Upper lobe of left lung (tissue), 6 donors: ENCODE measurements at regions not wholly inside any gene's neighbourhood (a gene's known extent, or its start where the extent isn't known, plus 50 kb on each side); places are given as distances from the start of the nearest gene placed in this dataset.

ENCODE experiments used
- ATAC-seq, 2 donors: fragments of 200-7000 bp; cut with Tn5 transposase; one replicate each; pipeline ENCODE4 v1.9.1; 2022; ENCODE audit warnings: mild to moderate bottlenecking in 2 of 2, moderate library complexity in 2 of 2; ENCODE audit not compliant: low FRiP score in 2 of 2
- DNase-seq, 2 donors: peaks; one replicate each; pipeline ENCODE4 v3.0.0-alpha.2; 2019 to 2020
- H3K27ac ChIP-seq, 4 donors: fragments of 200-600 bp; sonication (generic); one replicate each; pipeline ENCODE4 v1.5.1; 2016 to 2019
- H3K27me3 ChIP-seq, 4 donors: fragments of 200-600 bp; sonication (generic); one replicate each; pipeline ENCODE4 v1.5.1; 2017 to 2019
- H3K36me3 ChIP-seq, 4 donors: fragments of 200-600 bp; sonication (generic); one replicate each; pipeline ENCODE4 v1.5.1; 2016 to 2019
- H3K4me1 ChIP-seq, 4 donors: fragments of 200-600 bp; sonication (generic); one replicate each; pipeline ENCODE4 v1.5.1; 2018 to 2019
- H3K4me3 ChIP-seq, 4 donors: fragments of 200-600 bp; sonication (generic); one replicate each; pipeline ENCODE4 v1.5.1; 2017 to 2019; ENCODE audit warnings: mild to moderate bottlenecking in 2 of 4, moderate library complexity in 1 of 4
- H3K9me3 ChIP-seq, 4 donors: fragments of 200-600 bp; sonication (generic); one replicate each; pipeline ENCODE4 v1.5.1; 2018 to 2019
- CTCF ChIP-seq, 6 experiments: fragments of 450-650 bp in 4 of 6; fragments of 200-600 bp in 2 of 6; sonication (generic) in 2 of 6; IDR thresholded peaks; one replicate each; pipeline ENCODE4 v1.5.1; 2016 to 2019; ENCODE audit warnings: antibody characterized with exemption in 6 of 6
- EP300 ChIP-seq, 4 donors: sonication (generic); formaldehyde crosslinking; IDR thresholded peaks; one replicate each; pipeline ENCODE4 v1.5.1; 2017; ENCODE audit warnings: antibody characterized with exemption in 4 of 4, control low read depth in 2 of 4
- POLR2A ChIP-seq, 4 donors: fragments of 450-650 bp; IDR thresholded peaks; one replicate each; pipeline ENCODE4 v1.5.1; 2016 to 2017; ENCODE audit warnings: antibody characterized with exemption in 4 of 4, mild to moderate bottlenecking in 2 of 4
- POLR2AphosphoS5 ChIP-seq, 2 donors: sonication (generic); formaldehyde crosslinking; IDR thresholded peaks; one replicate each; pipeline ENCODE4 v1.5.1; 2017; ENCODE audit warnings: antibody characterized with exemption in 2 of 2
- WGBS, 2 donors: methylation state at CpG; one replicate each; pipeline ENCODE4 v1.1.5; 2017 to 2018; 5-methylcytosine and 5-hydroxymethylcytosine counted together
- donor health status: DM: no; HTN: no; CAD: no; lungs with moderate emphysema.
- donor health status: DM: no; HTN: yes; CAD: no; lungs with severe emphysema.

DNA sequence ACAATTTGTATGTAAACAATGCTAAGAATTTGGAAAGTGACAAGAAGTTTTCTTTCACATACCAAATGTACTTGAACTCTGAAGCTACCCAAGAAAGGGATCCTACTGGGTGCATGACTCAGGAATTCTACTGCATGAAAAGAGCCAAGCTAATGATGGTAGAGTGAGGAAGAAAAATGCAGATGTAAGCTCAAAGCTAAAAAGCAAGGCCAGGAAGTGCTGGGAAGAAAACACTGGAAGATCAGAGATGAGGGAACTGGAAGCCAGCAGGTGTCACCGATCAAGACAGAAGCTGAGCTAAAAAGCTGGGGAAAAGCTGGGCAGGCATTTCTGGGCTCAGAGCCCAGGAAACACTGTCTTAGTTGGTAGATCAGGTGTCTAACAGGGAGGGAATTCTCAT, 449.1 kb downstream of the NKX6-1 start:
- Histone ChIP-seq H3K4me1 (no peaks in the 10 kb centered on the region), H3K27ac (no peak overlapping the region), H3K4me3 (no peak overlapping the region), H3K9me3 (no peaks in the 10 kb centered on the region), H3K27me3 (no peaks in the 10 kb centered on the region), H3K36me3 (no peaks in the 10 kb centered on the region)
- ATAC-seq (no peak), DNase-seq (no peak)
- TF ChIP-seq POLR2AphosphoS5 (IDR thresholded peaks at IDR 0.05) = no peak
- no peak for TF ChIP-seq EP300 (IDR thresholded peaks at IDR 0.05)
- no peak for TF ChIP-seq CTCF (IDR thresholded peaks at IDR 0.05)
- no peak for TF ChIP-seq POLR2A (IDR thresholded peaks at IDR 0.05)
- 22 to 35% methylated on average over 1 of the region's 1 CpG for WGBS, 2 donors

DNA sequence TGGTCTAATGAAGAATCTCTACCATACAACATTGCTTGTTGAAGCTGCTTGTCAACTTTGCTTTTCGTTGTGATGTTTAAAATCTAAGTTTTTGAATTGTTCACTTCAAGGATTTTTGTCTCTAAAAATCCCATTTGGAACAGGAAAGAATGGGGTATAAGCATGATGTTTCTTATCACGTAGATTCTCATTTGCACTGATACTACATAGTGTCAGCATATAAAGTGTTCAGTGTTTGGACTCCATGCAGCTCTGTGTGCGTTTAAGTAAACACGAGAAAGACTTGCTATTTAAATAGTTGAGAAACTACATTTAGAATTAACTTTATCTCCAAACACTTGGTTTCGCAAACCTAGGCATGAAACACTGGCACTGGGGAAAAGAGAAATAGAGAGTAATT, 452.5 kb downstream of the NKX6-1 start:
- Histone ChIP-seq H3K4me1 (no peaks in the 10 kb centered on the region), H3K27me3 (no peaks in the 10 kb centered on the region), H3K36me3 (no peaks in the 10 kb centered on the region), H3K27ac (no peak overlapping the region), H3K9me3 (no peaks in the 10 kb centered on the region), H3K4me3 (no peak overlapping the region)
- WGBS, 2 donors = 61 to 62% methylated on average over 5 of the region's 5 CpGs
- DNase-seq (no peak), ATAC-seq (no peak)
- TF ChIP-seq POLR2A (IDR thresholded peaks at IDR 0.05) (no peak), CTCF (IDR thresholded peaks at IDR 0.05) (no peak), POLR2AphosphoS5 (IDR thresholded peaks at IDR 0.05) (no peak), EP300 (IDR thresholded peaks at IDR 0.05) (no peak)

DNA sequence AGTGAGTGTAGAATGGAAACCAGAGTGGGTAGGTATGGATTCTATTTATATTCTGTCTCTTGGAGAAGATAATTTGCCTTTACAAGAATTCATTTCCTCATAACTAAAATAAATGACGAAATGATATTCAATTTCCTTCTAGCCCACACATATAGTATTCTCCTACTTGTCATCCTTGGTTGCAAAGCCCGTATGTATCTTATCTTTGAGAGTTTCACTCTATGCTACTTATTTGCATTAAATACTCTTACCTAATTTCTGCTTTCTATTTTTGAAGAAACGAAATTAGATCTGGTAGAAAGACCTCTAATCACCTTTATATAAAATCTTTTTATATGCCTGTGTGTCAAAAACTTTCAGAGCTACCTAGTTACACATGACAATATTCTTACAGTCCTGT, 457.7 kb downstream of the NKX6-1 start:
- ATAC-seq = no peak
- DNase-seq = no peak
- H3K4me1 ChIP-seq = no peaks in the 10 kb centered on the region
- no peak overlapping the region for H3K27ac ChIP-seq
- no peak overlapping the region for H3K4me3 ChIP-seq
- no peaks in the 10 kb centered on the region for H3K27me3 ChIP-seq
- TF ChIP-seq CTCF (IDR thresholded peaks at IDR 0.05) = no peak
- TF ChIP-seq POLR2AphosphoS5 (IDR thresholded peaks at IDR 0.05) = no peak
- no peaks in the 10 kb centered on the region for H3K9me3 ChIP-seq
- H3K36me3 ChIP-seq = no peaks in the 10 kb centered on the region
- 63 to 73% methylated on average over 3 of the region's 3 CpGs for WGBS, 2 donors

GRCh38 chr4:84035568-84035967, 463.5 kb downstream of the NKX6-1 start:
- DNase-seq (no peak), ATAC-seq (no peak)
- no peaks in the 10 kb centered on the region for H3K9me3 ChIP-seq
- whole genome bisulfite sequencing, 2 donors = 82% methylated on average over 4 of the region's 4 CpGs
- TF ChIP-seq POLR2A (IDR thresholded peaks at IDR 0.05) (no peak), EP300 (IDR thresholded peaks at IDR 0.05) (no peak), CTCF (IDR thresholded peaks at IDR 0.05) (no peak), POLR2AphosphoS5 (IDR thresholded peaks at IDR 0.05) (no peak)
- H3K27me3 ChIP-seq = no peaks in the 10 kb centered on the region
- no peaks in the 10 kb centered on the region for H3K36me3 ChIP-seq
- H3K27ac ChIP-seq = no peak overlapping the region
- no peak overlapping the region for H3K4me3 ChIP-seq
- H3K4me1 ChIP-seq = no peaks in the 10 kb centered on the region

DNA sequence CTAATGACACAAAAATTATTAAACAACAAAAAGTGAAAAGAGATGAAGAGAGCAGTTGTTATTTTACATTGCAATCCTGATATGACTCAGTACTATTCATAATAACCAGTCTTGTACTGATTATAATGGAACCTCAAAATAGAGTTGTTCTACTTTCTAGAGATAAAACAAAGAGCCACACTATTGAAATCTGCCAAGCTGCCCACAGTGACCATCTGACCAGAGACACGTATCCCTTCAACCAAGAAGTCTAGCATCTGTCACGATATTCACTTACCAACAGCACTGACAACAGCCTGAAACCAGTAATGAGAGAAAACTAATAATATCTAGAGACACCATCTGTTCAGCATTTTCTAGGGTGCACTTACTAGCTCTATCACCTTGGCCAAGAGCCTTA, 466.7 kb downstream of the NKX6-1 start:
- Histone ChIP-seq H3K27ac (no peak overlapping the region), H3K9me3 (no peaks in the 10 kb centered on the region), H3K4me1 (no peaks in the 10 kb centered on the region), H3K4me3 (no peak overlapping the region), H3K27me3 (no peaks in the 10 kb centered on the region), H3K36me3 (no peaks in the 10 kb centered on the region)
- TF ChIP-seq EP300 (IDR thresholded peaks at IDR 0.05) = no peak
- DNase-seq (no peak), ATAC-seq (no peak)
- WGBS, 2 donors = 81 to 85% methylated on average over 2 of the region's 2 CpGs
